ENCODE measurements at regions not wholly inside any gene's neighbourhood (a gene's known extent, or its start where the extent isn't known, plus 50 kb on each side); places are given as distances from the start of the nearest gene placed in this dataset.

DNA sequence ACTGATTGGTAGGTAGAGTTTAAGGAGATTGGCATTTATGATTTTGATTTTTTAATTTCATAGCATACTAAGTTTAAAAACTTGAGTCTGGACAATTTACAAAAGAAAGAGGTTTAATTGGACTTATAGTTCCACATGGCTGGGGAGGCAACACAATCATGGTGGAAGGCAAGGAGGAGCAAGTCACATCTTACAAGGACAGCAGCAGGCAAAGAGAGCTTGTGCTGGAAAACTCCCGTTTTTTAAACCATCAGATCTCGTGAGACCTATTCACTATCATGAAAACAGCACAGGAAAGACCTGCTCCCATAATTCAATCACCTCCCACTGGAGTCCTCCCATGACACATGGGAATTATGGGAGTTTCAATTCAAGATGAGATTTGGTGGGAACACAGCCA, 630.9 kb upstream of the NR2F2 start:
- TF ChIP-seq CTCF (IDR thresholded peaks at IDR 0.05; ENCODE audit: low read depth, low read length, poor library complexity, severe bottlenecking) (no peak), EZH2phosphoT487 (IDR thresholded peaks at IDR 0.05; ENCODE audit: borderline replicate concordance, low read length) (no peak)

Data from DOHH2 (cell line).